Thyroid gland (tissue), 4 donors: ENCODE measurements at regions not wholly inside any gene's neighbourhood (a gene's known extent, or its start where the extent isn't known, plus 50 kb on each side); places are given as distances from the start of the nearest gene placed in this dataset.

Source experiments
- DNase-seq, 2 donors: peaks; one replicate each; pipeline ENCODE4 v3.0.0-alpha.2; 2019
- H3K27ac ChIP-seq, 3 donors: fragments of 200-600 bp; sonication (generic); 1 replicate in 2 of 3; 2 replicates in 1 of 3; pipeline ENCODE4 v1.5.1; 2016 to 2019; ENCODE audit warnings: mild to moderate bottlenecking in 1 of 3, moderate library complexity in 1 of 3
- H3K27me3 ChIP-seq: fragments of 200-600 bp; sonication (generic); one replicate; pipeline ENCODE4 v1.5.1; 2019
- H3K36me3 ChIP-seq, 2 donors: fragments of 200-600 bp; sonication (generic); one replicate each; pipeline ENCODE4 v1.5.1; 2016 to 2019
- H3K4me1 ChIP-seq, 2 donors: fragments of 200-600 bp; sonication (generic); one replicate each; pipeline ENCODE4 v1.5.1; 2017 to 2019
- H3K4me3 ChIP-seq, 3 donors: fragments of 200-600 bp; sonication (generic); replicated peaks in 1 of 3; 1 replicate in 2 of 3; 2 replicates in 1 of 3; pipeline ENCODE4 v1.5.1; 2016; ENCODE audit warnings: mild to moderate bottlenecking in 1 of 3
- H3K9me3 ChIP-seq: fragments of 200-600 bp; sonication (generic); one replicate; pipeline ENCODE4 v1.5.1; 2017
- POLR2A ChIP-seq, 2 donors: fragments of 450-650 bp; IDR thresholded peaks; one replicate each; pipeline ENCODE4 v1.6.1; 2017; ENCODE audit warnings: antibody characterized with exemption in 2 of 2, mild to moderate bottlenecking in 2 of 2, moderate library complexity in 1 of 2
- WGBS, 2 donors: methylation state at CpG; one replicate each; pipeline ENCODE4 v1.1.5; 2017; 5-methylcytosine and 5-hydroxymethylcytosine counted together
- intact Hi-C: fragments of 100-400 bp; cut with DNase I; formaldehyde crosslinking; loops from one replicate; pipeline ENCODE4 v1.15.1; 2023
- TF ChIP-seq, protein P1 (sequence below), 6 experiments: fragments of 200-600 bp in 3 of 6; fragments of 450-650 bp in 3 of 6; sonication (generic) in 3 of 6; IDR thresholded peaks; one replicate each; pipeline ENCODE4 v1.5.1; 2016 to 2019; ENCODE audit warnings: antibody characterized with exemption in 6 of 6, mild to moderate bottlenecking in 2 of 6, inconsistent platforms in 1 of 6, moderate library complexity in 1 of 6

- intact Hi-C loops = no loop called here
- TF ChIP-seq POLR2A (IDR thresholded peaks at IDR 0.05) = no peak
- TF ChIP-seq, protein P1, sequence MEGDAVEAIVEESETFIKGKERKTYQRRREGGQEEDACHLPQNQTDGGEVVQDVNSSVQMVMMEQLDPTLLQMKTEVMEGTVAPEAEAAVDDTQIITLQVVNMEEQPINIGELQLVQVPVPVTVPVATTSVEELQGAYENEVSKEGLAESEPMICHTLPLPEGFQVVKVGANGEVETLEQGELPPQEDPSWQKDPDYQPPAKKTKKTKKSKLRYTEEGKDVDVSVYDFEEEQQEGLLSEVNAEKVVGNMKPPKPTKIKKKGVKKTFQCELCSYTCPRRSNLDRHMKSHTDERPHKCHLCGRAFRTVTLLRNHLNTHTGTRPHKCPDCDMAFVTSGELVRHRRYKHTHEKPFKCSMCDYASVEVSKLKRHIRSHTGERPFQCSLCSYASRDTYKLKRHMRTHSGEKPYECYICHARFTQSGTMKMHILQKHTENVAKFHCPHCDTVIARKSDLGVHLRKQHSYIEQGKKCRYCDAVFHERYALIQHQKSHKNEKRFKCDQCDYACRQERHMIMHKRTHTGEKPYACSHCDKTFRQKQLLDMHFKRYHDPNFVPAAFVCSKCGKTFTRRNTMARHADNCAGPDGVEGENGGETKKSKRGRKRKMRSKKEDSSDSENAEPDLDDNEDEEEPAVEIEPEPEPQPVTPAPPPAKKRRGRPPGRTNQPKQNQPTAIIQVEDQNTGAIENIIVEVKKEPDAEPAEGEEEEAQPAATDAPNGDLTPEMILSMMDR (IDR thresholded peaks at IDR 0.05) = no peak
- Histone ChIP-seq H3K4me3 (no peak overlapping the region), H3K36me3 (no peaks in the 10 kb centered on the region), H3K9me3 (no peaks in the 10 kb centered on the region), H3K27ac (no peak overlapping the region), H3K4me1 (no peaks in the 10 kb centered on the region), H3K27me3 (no peaks in the 10 kb centered on the region)
- no peak for DNase-seq
- 62 to 66% methylated on average over 6 of the region's 6 CpGs for WGBS, 2 donors
Measured at GRCh38 chr17:77666462-77666861, 292.0 kb upstream of the TNRC6C start.

DNA sequence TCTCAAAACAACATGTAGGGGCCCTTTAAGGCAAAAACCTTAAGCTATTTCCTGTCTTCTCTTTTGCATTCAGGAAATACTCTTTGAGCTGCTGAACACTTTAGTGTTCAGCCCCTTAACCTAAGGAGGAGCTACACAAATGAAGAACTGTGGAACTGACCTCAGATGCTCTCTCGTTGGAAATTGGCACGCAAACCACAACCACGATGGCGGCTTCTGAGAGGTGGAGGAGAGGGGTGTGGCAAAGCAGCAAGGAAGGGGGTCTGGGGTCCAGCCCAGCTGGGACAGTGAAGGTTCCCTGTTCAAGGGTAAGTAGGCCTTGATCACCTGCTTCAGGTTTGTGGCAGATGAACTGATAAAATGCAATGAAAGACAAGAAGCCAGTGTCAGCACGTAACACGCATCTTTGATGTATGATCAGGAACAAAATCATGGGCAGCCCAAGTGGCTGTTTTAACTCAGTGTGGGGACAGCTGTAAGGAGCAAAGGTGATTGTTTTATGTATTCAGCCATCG lies 291.6 kb upstream of the TNRC6C start:
- no peaks in the 10 kb centered on the region for H3K9me3 ChIP-seq
- TF ChIP-seq POLR2A (IDR thresholded peaks at IDR 0.05) = no peak
- TF ChIP-seq, protein P1 (IDR thresholded peaks at IDR 0.05) = no peak
- intact Hi-C loops = no loop called here
- H3K4me3 ChIP-seq = no peak overlapping the region
- H3K36me3 ChIP-seq = no peaks in the 10 kb centered on the region
- H3K27me3 ChIP-seq = no peaks in the 10 kb centered on the region
- 66 to 78% methylated on average over 7 of the region's 7 CpGs for WGBS, 2 donors
- DNase-seq = no peak
- no peaks in the 10 kb centered on the region for H3K4me1 ChIP-seq
- no peak overlapping the region for H3K27ac ChIP-seq

DNA sequence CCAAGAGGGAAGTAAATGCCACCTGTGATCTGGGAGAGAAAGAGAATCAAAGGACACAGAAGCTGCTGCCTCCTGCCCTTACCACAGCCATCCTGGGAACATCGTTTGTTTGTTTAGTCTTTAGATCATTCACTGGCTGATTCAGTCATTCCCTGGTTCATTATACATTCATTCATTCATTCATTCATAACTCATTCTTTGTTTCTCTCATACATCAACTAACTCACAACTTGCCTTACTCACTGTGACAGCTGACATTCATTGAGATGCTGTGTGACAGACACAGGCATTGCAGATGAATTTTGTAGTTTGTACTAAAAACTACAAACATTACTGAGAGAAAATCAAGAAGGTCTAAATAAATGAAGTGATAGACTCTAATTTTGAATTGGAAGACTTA lies 291.0 kb upstream of the TNRC6C start:
- TF ChIP-seq POLR2A (IDR thresholded peaks at IDR 0.05) = no peak
- TF ChIP-seq, protein P1 (IDR thresholded peaks at IDR 0.05) = no peak
- H3K9me3 ChIP-seq = no peaks in the 10 kb centered on the region
- H3K27ac ChIP-seq = no peak overlapping the region
- WGBS, 2 donors = 85 to 87% methylated on average over 1 of the region's 1 CpG
- H3K4me3 ChIP-seq = no peak overlapping the region
- no peaks in the 10 kb centered on the region for H3K27me3 ChIP-seq
- intact Hi-C loops = no loop called here
- H3K36me3 ChIP-seq = no peaks in the 10 kb centered on the region
- no peaks in the 10 kb centered on the region for H3K4me1 ChIP-seq
- no peak for DNase-seq

DNA sequence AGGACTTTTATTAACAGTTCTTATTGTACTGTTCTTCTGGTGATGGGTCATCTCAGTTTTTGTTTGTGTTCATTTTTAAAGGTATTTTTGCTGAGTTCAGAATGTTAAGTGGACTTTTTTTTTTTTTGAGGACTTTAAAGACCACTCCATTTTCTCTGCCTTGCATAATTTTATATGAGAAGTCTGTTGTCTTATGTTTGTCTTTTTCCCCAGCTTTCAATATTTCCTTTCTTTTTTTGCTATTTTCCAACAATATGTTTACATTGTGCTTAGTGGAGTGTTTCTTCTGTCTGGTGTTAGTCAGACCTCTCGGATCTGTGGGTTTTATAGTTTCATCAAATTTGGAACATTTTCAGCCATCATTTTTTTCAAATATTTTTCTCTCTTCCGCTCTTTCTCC lies 290.0 kb upstream of the TNRC6C start:
- H3K4me3 ChIP-seq = no peak overlapping the region
- intact Hi-C loops = no loop called here

DNA sequence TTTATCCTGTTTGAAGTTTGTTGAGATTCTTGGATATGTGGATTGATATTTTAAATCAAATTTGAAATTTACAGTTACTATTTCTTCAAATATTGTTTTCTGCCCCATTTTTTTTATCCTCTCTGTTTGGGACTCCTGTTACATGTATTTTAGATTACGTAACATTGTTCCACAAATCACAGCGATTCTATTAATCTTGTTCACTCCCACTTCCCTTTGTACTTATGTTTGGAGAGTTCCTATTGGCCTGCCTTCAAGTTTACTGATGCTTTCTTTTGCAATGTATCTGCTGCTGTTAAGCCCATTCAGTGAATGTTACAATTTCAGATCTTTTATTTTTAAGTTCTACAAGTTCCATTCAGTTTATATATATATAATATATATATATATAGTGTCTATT lies 288.3 kb upstream of the TNRC6C start:
- no peak overlapping the region for H3K27ac ChIP-seq
- H3K27me3 ChIP-seq = no peaks in the 10 kb centered on the region
- TF ChIP-seq, protein P1 (IDR thresholded peaks at IDR 0.05) = no peak
- TF ChIP-seq POLR2A (IDR thresholded peaks at IDR 0.05) = no peak
- no peaks in the 10 kb centered on the region for H3K4me1 ChIP-seq
- DNase-seq = no peak
- WGBS, 2 donors = 94 to 99% methylated on average over 2 of the region's 2 CpGs
- no peak overlapping the region for H3K4me3 ChIP-seq
- H3K9me3 ChIP-seq = no peaks in the 10 kb centered on the region
- intact Hi-C loops = no loop called here
- H3K36me3 ChIP-seq = no peaks in the 10 kb centered on the region

More for the DNA sequence above, 290.0 kb upstream of the TNRC6C start:
- no peaks in the 10 kb centered on the region for H3K4me1 ChIP-seq
- WGBS, 2 donors = 95 to 96% methylated on average over 2 of the region's 2 CpGs
- no peak for DNase-seq
- no peak for TF ChIP-seq POLR2A (IDR thresholded peaks at IDR 0.05)
- TF ChIP-seq, protein P1 (IDR thresholded peaks at IDR 0.05) = no peak
- H3K27ac ChIP-seq = no peak overlapping the region
- no peaks in the 10 kb centered on the region for H3K9me3 ChIP-seq
- H3K36me3 ChIP-seq = no peaks in the 10 kb centered on the region
- no peaks in the 10 kb centered on the region for H3K27me3 ChIP-seq
